HG03025 (cell line): ENCODE measurements at regions not wholly inside any gene's neighbourhood (a gene's known extent, or its start where the extent isn't known, plus 50 kb on each side); places are given as distances from the start of the nearest gene placed in this dataset.

Source experiments
- ATAC-seq: cut with Tn5 transposase; IDR thresholded peaks from one replicate; pipeline ENCODE4 v1.9.1; 2021; ENCODE audit warnings: mild to moderate bottlenecking, moderate library complexity; ENCODE audit not compliant: unreplicated experiment, low FRiP score

DNA sequence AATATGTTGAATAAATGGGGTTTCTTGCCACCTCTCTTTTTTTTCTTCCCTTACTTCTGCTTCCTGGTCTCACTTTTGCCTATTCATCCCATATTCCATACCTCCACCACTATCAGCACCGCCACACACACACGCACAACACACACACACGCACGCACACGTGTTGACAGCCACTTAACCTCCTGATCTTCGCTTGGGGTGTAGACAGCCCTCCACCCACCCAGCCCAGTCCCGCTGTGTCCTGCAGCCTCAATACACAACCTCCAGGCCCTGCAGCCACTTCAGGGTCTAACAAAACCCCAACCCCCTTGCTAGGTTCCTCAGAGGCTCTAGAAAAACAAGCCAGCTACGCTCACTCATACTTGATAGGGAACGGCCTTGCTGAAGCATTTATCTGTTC, 72.3 kb downstream of the LINC00237 start:
- ATAC-seq, result no peak

DNA sequence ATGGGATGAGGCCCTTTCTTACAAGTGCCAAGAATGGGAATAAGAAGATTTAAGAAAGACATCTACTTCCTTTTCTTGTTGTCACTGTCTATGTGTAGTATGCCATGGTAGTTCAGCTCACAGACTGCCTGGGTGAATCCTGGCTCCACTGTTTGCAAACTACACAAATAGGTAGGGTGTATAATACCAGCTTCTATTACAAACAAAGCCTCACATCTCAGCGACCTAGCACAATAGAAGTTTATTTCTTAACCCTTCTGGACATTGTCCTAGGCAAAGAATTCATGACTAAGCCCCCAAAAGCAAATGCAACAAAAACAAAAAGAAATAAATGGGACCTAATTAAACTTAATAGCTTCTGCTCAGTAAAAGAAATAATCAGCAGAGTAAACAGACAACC, 74.5 kb downstream of the LINC00237 start:
- no peak for ATAC-seq

GRCh38 chr20:21029341-21029740, 76.8 kb downstream of the LINC00237 start:
- ATAC-seq, result no peak

GRCh38 chr20:21028921-21029320, 77.2 kb downstream of the LINC00237 start:
- no peak for ATAC-seq

DNA sequence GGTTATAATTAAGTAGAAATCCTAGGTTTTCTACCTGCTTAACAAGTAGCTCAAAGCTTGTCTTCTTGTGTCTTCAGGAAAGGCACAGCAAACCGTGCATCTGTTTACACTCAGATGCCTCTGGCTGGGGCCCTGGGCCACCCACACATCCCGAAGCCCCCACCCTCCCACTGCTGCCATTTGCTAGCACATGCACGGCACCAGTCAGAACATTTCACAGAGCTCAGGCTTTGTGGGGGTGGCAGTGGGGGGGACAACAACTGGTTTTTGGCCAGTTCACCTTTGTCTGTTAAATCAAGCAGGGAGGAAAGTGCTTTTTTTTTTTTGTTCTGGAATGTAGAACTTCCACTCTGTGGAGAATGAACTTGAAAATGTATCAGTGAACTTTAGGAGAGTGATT, 77.7 kb downstream of the LINC00237 start:
- no peak for ATAC-seq

DNA sequence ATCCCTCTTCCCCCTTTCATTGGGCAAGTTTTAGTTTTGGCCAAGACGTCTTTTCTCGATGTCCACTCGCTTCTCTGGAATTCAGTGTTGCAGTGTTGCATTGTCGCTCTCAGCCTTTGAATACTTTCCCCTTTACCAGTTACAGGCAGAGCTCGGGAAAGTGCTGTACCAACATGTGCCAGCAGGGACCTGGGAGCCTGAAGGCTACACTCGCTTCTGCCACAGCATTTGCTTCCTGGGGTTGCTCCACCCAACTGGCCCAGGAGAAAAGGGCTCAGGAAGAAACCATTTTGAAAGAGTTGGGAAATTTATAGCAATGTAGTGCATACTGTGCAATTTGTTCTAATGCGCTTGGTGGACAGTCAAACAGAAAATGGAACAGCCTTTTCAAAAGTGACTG, 78.6 kb downstream of the LINC00237 start:
- ATAC-seq, result no peak

GRCh38 chr20:21026951-21027350, 79.2 kb downstream of the LINC00237 start:
- no peak for ATAC-seq

DNA sequence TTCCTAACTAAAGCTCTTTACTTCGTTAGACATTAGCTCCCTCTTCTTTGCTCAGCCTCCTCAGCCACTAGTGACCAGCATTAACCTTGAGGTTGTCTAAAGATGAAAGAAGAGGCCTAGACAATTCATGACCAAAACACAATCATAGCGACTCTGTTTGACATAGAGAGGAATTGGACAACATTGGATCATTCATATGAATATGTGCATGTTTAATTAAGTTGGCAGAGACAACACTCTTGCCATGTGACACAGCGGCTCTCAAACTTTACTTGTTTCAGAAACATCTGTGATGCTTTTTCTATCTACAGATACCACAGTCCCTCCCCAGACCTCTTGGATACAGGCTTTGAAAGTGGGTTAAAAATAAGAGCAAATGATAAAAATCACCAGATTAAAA, 81.7 kb downstream of the LINC00237 start:
- ATAC-seq, result no peak

GRCh38 chr20:21022925-21023324, 83.2 kb downstream of the LINC00237 start:
- ATAC-seq, result no peak

DNA sequence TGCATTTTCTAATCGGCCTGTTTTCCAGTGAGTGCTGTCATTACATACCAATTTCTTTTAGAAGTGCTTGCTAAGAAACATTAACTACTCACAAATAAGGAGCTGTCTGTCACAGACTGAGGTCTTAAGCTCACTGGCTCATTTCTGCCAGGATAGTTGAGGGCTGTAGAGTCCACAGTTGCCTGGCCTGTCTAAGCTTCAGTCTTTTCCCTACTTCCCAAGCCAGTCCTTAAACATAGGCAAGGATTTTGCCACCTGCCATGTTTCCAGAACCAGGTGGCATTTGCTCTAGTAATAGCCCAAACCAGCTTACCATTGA, 84.7 kb downstream of the LINC00237 start:
- no peak for ATAC-seq

- ATAC-seq, result no peak
These were observed 85.3 kb downstream of the LINC00237 start for GRCh38 chr20:21020659-21021471.

DNA sequence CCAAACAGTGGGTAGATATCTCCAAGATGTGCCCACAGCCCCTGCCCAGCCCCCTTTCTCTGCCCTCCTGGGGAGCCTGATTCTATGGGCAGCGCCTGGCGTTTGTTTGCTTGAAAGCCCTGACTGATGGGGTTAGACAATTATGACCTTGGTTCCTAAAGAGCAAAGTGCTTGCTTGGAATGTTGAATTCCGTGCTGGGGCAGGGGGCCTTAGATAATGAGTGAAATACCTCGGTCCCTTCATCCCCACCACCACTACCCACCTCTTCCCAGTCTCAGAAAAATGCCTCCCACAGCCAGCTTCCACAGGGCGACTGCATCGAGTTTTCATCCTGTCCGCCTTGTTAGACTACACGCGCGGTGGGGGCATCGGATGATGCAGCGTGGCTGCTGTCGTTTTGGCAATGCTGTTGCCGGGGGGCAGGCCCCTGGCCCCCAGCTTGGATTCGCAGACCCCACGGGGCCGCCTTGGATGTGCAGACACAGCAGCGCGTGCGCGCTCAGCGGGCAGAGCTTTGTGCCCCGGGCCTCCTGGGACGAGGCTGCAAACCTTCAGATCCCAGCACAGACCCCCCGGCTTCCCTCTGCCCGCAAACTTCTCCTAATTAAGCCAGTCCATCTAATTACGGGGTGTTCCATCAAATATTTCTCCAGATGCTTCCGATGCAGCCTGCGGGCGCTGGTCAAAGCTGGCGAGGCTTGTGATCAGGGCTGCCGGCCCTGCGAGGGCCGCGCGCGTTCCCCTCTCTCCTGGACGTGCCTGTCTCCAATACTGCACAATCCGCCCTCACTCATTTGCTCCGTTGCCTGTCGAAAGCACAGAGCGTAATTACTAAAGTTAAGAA, 86.1 kb downstream of the LINC00237 start:
- no peak for ATAC-seq

DNA sequence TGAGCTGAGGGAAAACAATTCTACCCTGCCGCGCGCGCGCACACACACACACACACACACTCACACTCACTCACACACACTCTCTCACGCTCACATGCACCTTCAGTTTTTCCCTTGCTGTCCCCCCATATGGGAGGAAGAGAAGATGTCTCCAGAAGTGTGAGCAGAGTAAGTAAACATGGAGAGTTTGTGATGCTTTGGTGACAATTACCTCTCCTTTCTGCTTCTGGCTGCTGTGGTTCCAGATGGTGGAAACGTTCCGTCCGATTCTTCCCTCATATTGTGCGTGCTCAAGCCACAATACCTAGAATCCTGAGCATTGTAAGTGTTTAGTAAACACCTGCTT, 86.7 kb downstream of the LINC00237 start:
- no peak for ATAC-seq

DNA sequence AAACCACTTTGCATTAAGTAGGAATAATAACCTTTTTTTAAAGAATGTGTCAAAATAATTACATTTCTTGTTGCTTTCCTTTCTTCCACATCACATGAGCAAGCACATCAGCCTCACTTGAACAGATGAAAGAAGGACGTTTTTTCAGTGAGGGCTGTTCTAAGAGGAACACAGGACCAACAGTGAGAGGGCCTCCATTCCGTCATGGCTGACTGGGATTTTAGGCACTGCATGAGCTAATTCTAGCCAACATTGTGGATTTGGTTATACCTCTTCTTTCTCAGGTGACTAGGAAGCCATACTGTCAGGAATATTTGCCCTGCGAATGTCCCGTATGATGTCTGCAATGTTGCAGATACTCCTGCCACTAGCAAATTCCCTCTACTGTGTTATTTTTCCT, 87.6 kb downstream of the LINC00237 start:
- no peak for ATAC-seq

GRCh38 chr20:21017528-21018085, 88.6 kb downstream of the LINC00237 start:
- no peak for ATAC-seq

DNA sequence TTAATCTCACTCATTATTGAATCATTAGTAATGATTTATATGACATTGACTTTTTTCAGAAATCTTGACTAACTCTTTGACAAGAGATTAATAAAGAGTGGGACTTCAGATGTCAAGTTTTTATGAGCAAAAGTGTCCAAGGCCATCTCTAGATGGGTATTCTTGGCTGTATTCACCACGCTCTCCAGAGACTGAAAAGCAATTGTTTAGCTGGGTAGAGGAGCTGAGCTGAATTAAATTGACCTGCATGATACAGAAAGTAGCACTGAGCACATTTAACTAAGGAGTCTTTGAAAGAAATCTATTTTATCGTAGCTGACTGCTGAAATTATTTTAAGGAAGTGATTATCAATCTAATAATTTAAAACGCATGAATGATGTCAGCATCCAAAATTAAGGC, 89.4 kb downstream of the LINC00237 start:
- ATAC-seq, result no peak

GRCh38 chr20:21014528-21014927, 91.6 kb downstream of the LINC00237 start:
- no peak for ATAC-seq

DNA sequence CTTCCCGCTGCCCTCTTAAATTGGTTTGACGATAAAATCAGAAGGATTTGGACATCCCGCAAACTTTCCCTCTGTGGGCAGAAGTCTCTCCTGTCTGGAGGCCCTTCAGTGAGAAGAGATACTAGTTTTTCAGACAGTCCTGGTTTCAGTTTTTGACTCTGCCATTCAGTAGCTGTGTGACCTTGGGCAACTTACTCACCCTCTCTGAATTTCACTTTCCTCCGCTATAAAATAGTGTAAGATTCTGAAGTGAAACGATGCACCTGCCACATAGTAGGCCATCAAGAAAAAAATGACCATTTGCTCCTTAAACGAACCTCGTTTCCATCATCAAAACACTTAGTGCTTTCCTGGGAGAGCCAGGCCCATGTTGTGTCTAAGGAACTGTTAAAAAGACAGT, 97.2 kb downstream of the LINC00237 start:
- ATAC-seq, result no peak

DNA sequence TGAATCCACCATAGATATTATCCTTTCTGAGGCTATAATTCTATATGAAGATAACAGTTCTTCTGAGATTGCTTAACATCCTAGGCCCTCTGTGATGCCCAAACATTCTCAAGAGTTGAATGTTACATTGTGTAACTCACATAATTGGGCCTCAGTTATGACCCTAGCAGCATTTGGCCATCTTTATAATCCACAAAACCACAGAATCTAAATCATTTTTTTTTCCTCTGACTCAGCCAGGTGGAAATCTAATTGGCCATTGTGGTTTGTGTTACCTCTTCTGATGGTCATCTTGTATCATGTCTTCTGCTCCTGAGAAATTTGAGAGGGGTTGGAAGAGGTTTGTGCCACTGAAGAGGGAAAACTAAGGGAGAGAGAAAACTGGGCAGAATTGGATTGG, 99.5 kb downstream of the LINC00237 start:
- no peak for ATAC-seq

DNA sequence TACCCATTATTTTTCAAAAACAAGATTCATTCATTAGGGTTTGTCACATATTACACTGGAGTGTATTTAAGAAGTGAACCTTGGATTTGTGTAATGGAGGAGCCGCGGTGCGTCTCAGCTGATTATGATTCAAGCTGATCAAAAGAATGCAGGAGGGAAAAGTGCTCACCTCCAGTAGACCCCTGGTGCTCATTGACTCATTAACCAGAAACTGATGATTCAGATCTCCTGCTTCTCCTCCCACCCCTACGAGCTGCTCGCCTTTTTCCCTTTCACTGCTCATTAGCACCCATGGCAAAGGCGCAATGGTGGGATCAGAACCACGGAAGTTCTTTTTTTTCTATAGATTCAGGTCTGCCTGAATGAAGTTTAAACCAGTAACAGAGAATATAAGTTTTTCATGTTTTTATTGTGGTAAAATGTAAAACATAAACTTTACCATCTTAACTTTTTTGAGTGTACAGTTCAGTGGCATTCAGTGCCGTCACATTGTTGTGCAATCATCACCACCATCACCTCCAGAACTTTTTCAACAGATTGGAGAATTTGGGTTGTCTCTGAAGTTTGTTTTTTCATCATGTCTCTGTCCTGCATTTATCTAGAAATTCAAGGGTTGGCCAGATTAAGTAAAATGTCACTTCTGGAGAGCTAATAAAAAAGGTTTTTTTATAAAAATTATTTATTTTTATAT, 101.6 kb downstream of the LINC00237 start:
- no peak for ATAC-seq

- ATAC-seq, result no peak
These were observed 102.3 kb downstream of the LINC00237 start for GRCh38 chr20:21003902-21004301.
